HEK293 (cell line): ENCODE measurements at regions not wholly inside any gene's neighbourhood (a gene's known extent, or its start where the extent isn't known, plus 50 kb on each side); places are given as distances from the start of the nearest gene placed in this dataset.

Source experiments
- CTCF ChIA-PET: fragments of 350-600 bp; formaldehyde crosslinking; extraction: SDS; loops from one replicate; lab custom pipeline; 2021; ENCODE audit warnings: antibody characterized with exemption; lab: Yijun Ruan, JAX
- POLR2A ChIA-PET: fragments of 300-600 bp; formaldehyde crosslinking; extraction: SDS; loops from one replicate; lab custom pipeline; 2020; ENCODE audit warnings: antibody characterized with exemption, inconsistent platforms; lab: Yijun Ruan, JAX
- H3K27ac ChIP-seq: fragments of 200-500 bp; sonication (Bioruptor generic); 2 replicates; pipeline ENCODE4 v1.5.1; 2014; ENCODE audit warnings: low read depth, low read length, control low read depth, inconsistent platforms; ENCODE audit errors: extremely low read depth
- H3K36me3 ChIP-seq, 2 experiments: fragments of 200-500 bp in 1 of 2; sonication (Bioruptor generic) in 1 of 2; 1 replicate in 1 of 2; 2 replicates in 1 of 2; pipeline ENCODE4 v1.5.1; 2014 to 2017; ENCODE audit warnings: inconsistent platforms in 2 of 2, low read length in 2 of 2; ENCODE audit not compliant: control insufficient read depth in 2 of 2, insufficient read depth in 1 of 2
- H3K4me1 ChIP-seq: fragments of 200-500 bp; sonication (Bioruptor generic); 2 replicates; pipeline ENCODE4 v1.5.1; 2014; ENCODE audit warnings: mild to moderate bottlenecking, low read length, inconsistent platforms; ENCODE audit not compliant: control insufficient read depth, insufficient read depth
- H3K4me3 ChIP-seq: 2 replicates; pipeline ENCODE4 v1.5.1; 2011; ENCODE audit warnings: low read depth, mild to moderate bottlenecking, control low read depth, low read length, moderate library complexity
- H3K9me3 ChIP-seq: fragments of 200-500 bp; sonication (Bioruptor generic); 2 replicates; pipeline ENCODE4 v1.5.1; 2014; ENCODE audit warnings: low read depth, low read length, inconsistent platforms; ENCODE audit not compliant: control insufficient read depth, insufficient read depth
- BCL11A ChIP-seq: fragments of 450-650 bp; formaldehyde crosslinking; IDR thresholded peaks from 2 replicates; pipeline ENCODE4 v1.5.1; 2016; ENCODE audit warnings: low read depth, missing biosample characterization, missing genetic modification characterization
- KLF10 ChIP-seq: fragments of 450-650 bp; IDR thresholded peaks from 2 replicates; pipeline ENCODE4 v1.5.1; 2018; ENCODE audit warnings: missing biosample characterization, mild to moderate bottlenecking, missing genetic modification characterization
- PATZ1 ChIP-seq: fragments of 450-650 bp; formaldehyde crosslinking; IDR thresholded peaks from 2 replicates; pipeline ENCODE4 v1.5.1; 2016; ENCODE audit warnings: missing biosample characterization, missing genetic modification characterization
- SALL2 ChIP-seq: fragments of 450-650 bp; formaldehyde crosslinking; IDR thresholded peaks from 2 replicates; pipeline ENCODE4 v1.5.0; 2017; ENCODE audit warnings: missing biosample characterization, mild to moderate bottlenecking, missing genetic modification characterization, borderline replicate concordance
- TCF7L2 ChIP-seq: IDR thresholded peaks from 2 replicates; pipeline ENCODE4 v1.6.1; 2011; ENCODE audit warnings: low read depth, mild to moderate bottlenecking, inconsistent platforms, low read length, moderate library complexity, borderline replicate concordance
- ZBTB6 ChIP-seq: fragments of 450-650 bp; formaldehyde crosslinking; IDR thresholded peaks from 2 replicates; pipeline ENCODE4 v1.5.1; 2017; ENCODE audit warnings: missing biosample characterization, missing genetic modification characterization
- ZBTB8A ChIP-seq: fragments of 450-650 bp; formaldehyde crosslinking; IDR thresholded peaks from 2 replicates; pipeline ENCODE4 v1.5.1; 2016; ENCODE audit warnings: missing biosample characterization, missing genetic modification characterization
- ZIC2 ChIP-seq: fragments of 450-650 bp; formaldehyde crosslinking; IDR thresholded peaks from 2 replicates; pipeline ENCODE4 v1.5.1; 2016; ENCODE audit warnings: missing biosample characterization, missing genetic modification characterization
- ZNF223 ChIP-seq: fragments of 450-650 bp; formaldehyde crosslinking; IDR thresholded peaks from 2 replicates; pipeline ENCODE4 v1.5.1; 2016; ENCODE audit warnings: missing biosample characterization, missing genetic modification characterization
- ZNF266 ChIP-seq: fragments of 450-650 bp; formaldehyde crosslinking; IDR thresholded peaks from 2 replicates; pipeline ENCODE4 v1.5.1; 2016; ENCODE audit warnings: missing biosample characterization, missing genetic modification characterization, low read depth
- ZNF274 ChIP-seq, 2 experiments: fragments of 200-500 bp in 1 of 2; fragments of 450-650 bp in 1 of 2; sonication (Bioruptor generic) in 1 of 2; formaldehyde crosslinking in 1 of 2; IDR thresholded peaks; 2 replicates each; pipeline versions ENCODE4 v1.5.1 to v1.6.1; 2014 to 2016; ENCODE audit warnings: borderline replicate concordance in 1 of 2, inconsistent platforms in 1 of 2, low read length in 1 of 2, missing biosample characterization in 1 of 2, missing genetic modification characterization in 1 of 2
- ZNF280C ChIP-seq: fragments of 450-650 bp; formaldehyde crosslinking; IDR thresholded peaks from 2 replicates; pipeline ENCODE4 v1.5.1; 2016; ENCODE audit warnings: missing biosample characterization, missing genetic modification characterization
- ZNF350 ChIP-seq: fragments of 450-650 bp; formaldehyde crosslinking; IDR thresholded peaks from 2 replicates; pipeline ENCODE4 v1.5.0; 2017; ENCODE audit warnings: missing biosample characterization, mild to moderate bottlenecking, missing genetic modification characterization
- ZNF366 ChIP-seq: fragments of 450-650 bp; formaldehyde crosslinking; conservative IDR thresholded peaks from 2 replicates; pipeline ENCODE4 v1.5.1; 2016; ENCODE audit warnings: missing biosample characterization, missing genetic modification characterization
- ZNF416 ChIP-seq: fragments of 450-650 bp; formaldehyde crosslinking; IDR thresholded peaks from 2 replicates; pipeline ENCODE4 v1.5.1; 2016; ENCODE audit warnings: missing biosample characterization, missing genetic modification characterization
- ZNF513 ChIP-seq: fragments of 450-650 bp; IDR thresholded peaks from 2 replicates; pipeline ENCODE4 v1.5.1; 2018; ENCODE audit warnings: missing biosample characterization, missing genetic modification characterization
- ZNF623 ChIP-seq: fragments of 450-650 bp; formaldehyde crosslinking; IDR thresholded peaks from 2 replicates; pipeline ENCODE4 v1.5.1; 2016; ENCODE audit warnings: missing biosample characterization, missing genetic modification characterization
- ZNF76 ChIP-seq: fragments of 450-650 bp; formaldehyde crosslinking; IDR thresholded peaks from 2 replicates; pipeline ENCODE4; 2016; ENCODE audit warnings: low read depth, missing biosample characterization, missing genetic modification characterization, borderline replicate concordance
- ZNF777 ChIP-seq: fragments of 450-650 bp; formaldehyde crosslinking; IDR thresholded peaks from 2 replicates; pipeline ENCODE4 v1.5.1; 2017; ENCODE audit warnings: missing biosample characterization, missing genetic modification characterization, borderline replicate concordance
- ZNF830 ChIP-seq: fragments of 450-650 bp; IDR thresholded peaks from 2 replicates; pipeline ENCODE4 v1.5.0; 2018; ENCODE audit warnings: missing biosample characterization, missing genetic modification characterization, low read depth, mild to moderate bottlenecking, moderate library complexity

- TF ChIP-seq ZNF623 (tag by site-specific recombination) (no peak), ZBTB6 (tag by site-specific recombination) (no peak), TCF7L2 (no peak)
- TF ChIP-seq, all 188 proteins: peak for 0
Observed at GRCh38 chr3:141682007-141682406, 56.1 kb upstream of the RNF7 start (continued).

- no peak for TF ChIP-seq SALL2 (tag by site-specific recombination)
- no peak for TF ChIP-seq ZNF76
- TF ChIP-seq ZNF777, result no peak
- TF ChIP-seq ZNF350 (tag by site-specific recombination), result no peak
- TF ChIP-seq ZIC2, result no peak
- no peak for TF ChIP-seq ZNF830 (tag by site-specific recombination)
- TF ChIP-seq BCL11A (tag by site-specific recombination), result no peak
- no peak for TF ChIP-seq ZNF266 (tag by site-specific recombination)
- no peak for TF ChIP-seq ZNF416
- TF ChIP-seq ZNF513 (tag by site-specific recombination), result no peak
- TF ChIP-seq ZNF274 (IDR thresholded peaks at IDR 0.05; ENCODE audit: low read length), result no peak
- no peak for TF ChIP-seq ZNF274 (tag by site-specific recombination; IDR thresholded peaks at IDR 0.05; ENCODE audit: borderline replicate concordance)
- TF ChIP-seq ZNF366 (tag by site-specific recombination), result no peak
- TF ChIP-seq ZBTB8A (tag by site-specific recombination), result no peak
- TF ChIP-seq ZNF223 (tag by site-specific recombination), result no peak
- TF ChIP-seq KLF10, result no peak
- TF ChIP-seq ZNF280C (tag by site-specific recombination), result no peak
- TF ChIP-seq PATZ1 (tag by site-specific recombination), result no peak
- Histone ChIP-seq H3K4me3 (no peak overlapping the region), H3K27ac (no peak overlapping the region), H3K4me1 (peaks cover 3% of the 10 kb centered on the region; the same call in 1 of the 2 replicates), H3K9me3 (no peaks in the 10 kb centered on the region), H3K36me3 (no peaks in the 10 kb centered on the region)
- CTCF ChIA-PET, result interaction anchor here (0.6 kb wide), 1 partner anchor 69 kb away, joined by 3 read pairs; no protein-coding TSS in a partner anchor
- POLR2A ChIA-PET, result no interaction called here
Observed at GRCh38 chr3:141682921-141683320, 55.2 kb upstream of the RNF7 start.
